SK-N-SH treated with all-trans-retinoic acid at 6 μM for 48 hours (cell line): ENCODE measurements at regions not wholly inside any gene's neighbourhood (a gene's known extent, or its start where the extent isn't known, plus 50 kb on each side); places are given as distances from the start of the nearest gene placed in this dataset.
A peak's percentile ranks its signal among the peaks of the same experiment; 100 is the strongest.

Experiments used
- ATAC-seq: fragments of 200-7000 bp; cut with Tn5 transposase; 3 replicates; pipeline ENCODE4 v1.9.1; 2020; ENCODE audit warnings: mild to moderate bottlenecking, moderate library complexity
- BACH2 ChIP-seq: fragments of 250-450 bp; sonication (Bioruptor Pico); IDR thresholded peaks from 2 replicates; pipeline ENCODE4 v1.9.0; 2021; ENCODE audit warnings: mild to moderate bottlenecking, borderline replicate concordance
- CSDC2 ChIP-seq: fragments of 250-450 bp; sonication (Bioruptor Pico); IDR thresholded peaks from 2 replicates; pipeline ENCODE4 v1.5.0; 2020; ENCODE audit warnings: mild to moderate bottlenecking, moderate library complexity
- GLIS3 ChIP-seq: fragments of 250-450 bp; sonication (Bioruptor Pico); IDR thresholded peaks from 2 replicates; pipeline ENCODE4 v1.5.0; 2020; ENCODE audit warnings: mild to moderate bottlenecking, moderate library complexity
- OSR1 ChIP-seq: fragments of 250-450 bp; sonication (Bioruptor Pico); IDR thresholded peaks from 2 replicates; pipeline ENCODE4 v1.8.0; 2022; ENCODE audit warnings: moderate library complexity, mild to moderate bottlenecking, inconsistent platforms
- PPARA ChIP-seq: fragments of 250-450 bp; sonication (Bioruptor Pico); IDR thresholded peaks from 2 replicates; pipeline ENCODE4 v1.5.0; 2020; ENCODE audit warnings: mild to moderate bottlenecking, borderline replicate concordance
- RARB ChIP-seq: fragments of 250-450 bp; sonication (Bioruptor Pico); IDR thresholded peaks from 2 replicates; pipeline ENCODE4 v1.8.0; 2021; ENCODE audit warnings: mild to moderate bottlenecking, moderate library complexity
- TCF4 ChIP-seq: fragments of 250-450 bp; sonication (Bioruptor Pico); IDR thresholded peaks from 2 replicates; pipeline ENCODE4 v1.8.0; 2021; ENCODE audit warnings: mild to moderate bottlenecking, moderate library complexity, borderline replicate concordance
- TOX ChIP-seq: fragments of 250-450 bp; sonication (Bioruptor Pico); IDR thresholded peaks from 2 replicates; pipeline ENCODE4 v1.8.0; 2021; ENCODE audit warnings: mild to moderate bottlenecking, moderate library complexity, borderline replicate concordance
- ZC3H10 ChIP-seq: fragments of 250-450 bp; sonication (Bioruptor Pico); IDR thresholded peaks from 2 replicates; pipeline ENCODE4 v1.5.1; 2021; ENCODE audit warnings: mild to moderate bottlenecking, moderate library complexity
- ZFP3 ChIP-seq: fragments of 250-450 bp; sonication (Bioruptor Pico); IDR thresholded peaks from 2 replicates; pipeline ENCODE4 v1.5.0; 2020; ENCODE audit warnings: mild to moderate bottlenecking, moderate library complexity
- ZNF565 ChIP-seq: fragments of 450-650 bp; formaldehyde crosslinking; conservative IDR thresholded peaks from 2 replicates; pipeline ENCODE4 v1.5.0; 2020; ENCODE audit warnings: low read depth, mild to moderate bottlenecking, moderate library complexity
- TF ChIP-seq, protein P1 (sequence below): fragments of 250-450 bp; sonication (Bioruptor Pico); IDR thresholded peaks from 2 replicates; pipeline ENCODE4 v1.8.0; 2021; ENCODE audit warnings: low read depth, mild to moderate bottlenecking, moderate library complexity, borderline replicate concordance
- TF ChIP-seq, protein P2 (sequence below): fragments of 250-450 bp; sonication (Bioruptor Pico); IDR thresholded peaks from 2 replicates; pipeline ENCODE4 v1.5.1; 2021; ENCODE audit warnings: mild to moderate bottlenecking, moderate library complexity
- TF ChIP-seq, protein P3 (sequence below): fragments of 250-450 bp; sonication (Bioruptor Pico); IDR thresholded peaks from 2 replicates; pipeline ENCODE4 v1.5.1; 2020; ENCODE audit warnings: low read depth, mild to moderate bottlenecking, moderate library complexity
- TF ChIP-seq, protein P4 (sequence below): fragments of 250-450 bp; sonication (Bioruptor Pico); IDR thresholded peaks from 2 replicates; pipeline ENCODE4 v1.8.0; 2020; ENCODE audit warnings: mild to moderate bottlenecking, moderate library complexity, borderline replicate concordance

DNA sequence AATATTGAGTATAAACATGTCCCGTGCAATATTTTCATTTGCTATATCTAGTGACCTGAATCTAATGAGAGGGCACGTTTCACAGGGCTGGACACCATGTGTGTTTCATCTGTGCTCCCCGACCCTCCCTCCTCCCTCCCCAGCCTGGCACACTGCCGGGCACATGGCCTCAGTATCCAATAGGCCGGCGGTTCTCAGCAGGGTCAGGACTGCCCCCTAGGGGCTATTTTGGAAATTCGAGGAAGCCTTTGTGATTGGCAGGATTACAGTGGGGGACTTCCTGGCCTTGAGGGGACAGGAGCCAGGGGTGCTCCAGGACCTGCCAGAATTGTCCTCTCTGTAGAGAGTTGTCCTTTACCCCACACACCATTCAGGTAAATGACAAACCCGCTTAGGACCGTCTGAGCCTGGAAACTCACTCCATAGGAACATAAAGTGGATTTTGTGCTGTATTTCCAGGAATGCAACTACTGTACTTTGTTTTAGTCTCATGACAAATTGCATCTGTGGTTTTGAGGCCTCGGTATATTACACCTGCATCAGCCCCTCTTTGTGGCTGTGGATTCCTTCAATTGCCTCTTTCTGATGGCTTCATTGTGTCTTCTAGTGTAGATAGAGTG, 109.5 kb upstream of the SIM2 start:
- no peak for TF ChIP-seq ZC3H10 (CRISPR knock-in tag)
- peak; percentile 86 for ATAC-seq

DNA sequence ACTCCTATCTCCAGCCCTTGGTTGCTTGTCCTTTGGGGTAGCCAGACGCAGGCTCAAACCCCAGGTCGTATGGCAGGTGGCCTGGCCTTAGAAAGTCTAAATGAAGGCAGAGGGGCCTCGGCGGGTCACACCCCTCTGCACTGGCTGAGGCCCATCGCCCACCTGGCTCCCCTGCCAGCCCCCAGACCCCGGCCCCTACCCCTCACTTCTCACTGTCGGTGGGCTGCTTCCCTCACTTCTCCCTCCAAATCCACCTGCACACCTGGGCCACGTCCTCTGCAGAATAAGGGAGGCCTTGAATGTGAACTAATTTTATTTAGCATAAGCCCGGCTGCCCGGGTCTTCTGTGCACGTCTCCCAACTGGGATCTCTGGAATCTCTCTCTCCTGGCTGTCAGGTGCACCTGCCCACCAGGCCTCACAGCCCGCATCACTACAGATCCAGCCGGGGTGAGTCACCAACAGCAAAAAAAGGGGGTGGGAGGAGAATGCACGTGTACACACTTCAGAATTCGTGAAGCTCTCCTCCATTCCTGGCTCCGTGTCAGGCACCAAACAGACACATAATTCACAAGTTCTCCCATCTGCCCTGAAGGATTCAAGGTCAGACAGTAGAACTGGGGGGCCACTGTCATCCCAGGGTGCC, 107.5 kb upstream of the SIM2 start:
- no peak for ATAC-seq
- TF ChIP-seq, protein P1, sequence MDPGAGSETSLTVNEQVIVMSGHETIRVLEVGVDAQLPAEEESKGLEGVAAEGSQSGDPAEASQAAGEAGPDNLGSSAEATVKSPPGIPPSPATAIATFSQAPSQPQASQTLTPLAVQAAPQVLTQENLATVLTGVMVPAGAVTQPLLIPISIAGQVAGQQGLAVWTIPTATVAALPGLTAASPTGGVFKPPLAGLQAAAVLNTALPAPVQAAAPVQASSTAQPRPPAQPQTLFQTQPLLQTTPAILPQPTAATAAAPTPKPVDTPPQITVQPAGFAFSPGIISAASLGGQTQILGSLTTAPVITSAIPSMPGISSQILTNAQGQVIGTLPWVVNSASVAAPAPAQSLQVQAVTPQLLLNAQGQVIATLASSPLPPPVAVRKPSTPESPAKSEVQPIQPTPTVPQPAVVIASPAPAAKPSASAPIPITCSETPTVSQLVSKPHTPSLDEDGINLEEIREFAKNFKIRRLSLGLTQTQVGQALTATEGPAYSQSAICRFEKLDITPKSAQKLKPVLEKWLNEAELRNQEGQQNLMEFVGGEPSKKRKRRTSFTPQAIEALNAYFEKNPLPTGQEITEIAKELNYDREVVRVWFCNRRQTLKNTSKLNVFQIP (CRISPR knock-in tag): no peak
- TF ChIP-seq, protein P2, sequence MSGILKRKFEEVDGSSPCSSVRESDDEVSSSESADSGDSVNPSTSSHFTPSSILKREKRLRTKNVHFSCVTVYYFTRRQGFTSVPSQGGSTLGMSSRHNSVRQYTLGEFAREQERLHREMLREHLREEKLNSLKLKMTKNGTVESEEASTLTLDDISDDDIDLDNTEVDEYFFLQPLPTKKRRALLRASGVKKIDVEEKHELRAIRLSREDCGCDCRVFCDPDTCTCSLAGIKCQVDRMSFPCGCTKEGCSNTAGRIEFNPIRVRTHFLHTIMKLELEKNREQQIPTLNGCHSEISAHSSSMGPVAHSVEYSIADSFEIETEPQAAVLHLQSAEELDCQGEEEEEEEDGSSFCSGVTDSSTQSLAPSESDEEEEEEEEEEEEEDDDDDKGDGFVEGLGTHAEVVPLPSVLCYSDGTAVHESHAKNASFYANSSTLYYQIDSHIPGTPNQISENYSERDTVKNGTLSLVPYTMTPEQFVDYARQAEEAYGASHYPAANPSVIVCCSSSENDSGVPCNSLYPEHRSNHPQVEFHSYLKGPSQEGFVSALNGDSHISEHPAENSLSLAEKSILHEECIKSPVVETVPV: no peak
- TF ChIP-seq TCF4 (CRISPR knock-in tag) (no peak), BACH2 (CRISPR knock-in tag) (no peak), RARB (no peak)

DNA sequence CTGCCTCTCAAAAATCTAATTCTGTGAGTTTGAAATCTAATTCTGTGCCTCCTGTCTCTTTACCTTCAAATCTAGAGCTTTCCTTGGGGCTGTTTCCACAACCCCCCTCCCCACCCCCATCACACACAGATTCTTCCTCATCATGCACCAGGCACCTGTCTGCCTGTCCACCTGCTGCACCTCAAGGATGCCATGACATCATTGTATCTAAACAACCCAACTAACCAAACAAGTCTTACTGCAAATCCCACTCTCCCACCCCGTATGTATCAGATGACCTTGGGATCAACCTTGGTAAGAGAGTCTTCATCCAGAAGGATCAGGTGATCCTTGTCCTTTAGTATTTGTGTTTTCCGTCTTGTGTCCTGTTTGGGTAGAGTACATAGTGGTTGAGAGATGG, 102.7 kb upstream of the SIM2 start:
- no peak for TF ChIP-seq BACH2 (CRISPR knock-in tag)
- TF ChIP-seq, protein P3, sequence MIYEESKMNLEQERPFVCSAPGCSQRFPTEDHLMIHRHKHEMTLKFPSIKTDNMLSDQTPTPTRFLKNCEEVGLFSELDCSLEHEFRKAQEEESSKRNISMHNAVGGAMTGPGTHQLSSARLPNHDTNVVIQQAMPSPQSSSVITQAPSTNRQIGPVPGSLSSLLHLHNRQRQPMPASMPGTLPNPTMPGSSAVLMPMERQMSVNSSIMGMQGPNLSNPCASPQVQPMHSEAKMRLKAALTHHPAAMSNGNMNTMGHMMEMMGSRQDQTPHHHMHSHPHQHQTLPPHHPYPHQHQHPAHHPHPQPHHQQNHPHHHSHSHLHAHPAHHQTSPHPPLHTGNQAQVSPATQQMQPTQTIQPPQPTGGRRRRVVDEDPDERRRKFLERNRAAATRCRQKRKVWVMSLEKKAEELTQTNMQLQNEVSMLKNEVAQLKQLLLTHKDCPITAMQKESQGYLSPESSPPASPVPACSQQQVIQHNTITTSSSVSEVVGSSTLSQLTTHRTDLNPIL: no peak
- TF ChIP-seq, all 23 proteins: peak for 0
- no peak for ATAC-seq

DNA sequence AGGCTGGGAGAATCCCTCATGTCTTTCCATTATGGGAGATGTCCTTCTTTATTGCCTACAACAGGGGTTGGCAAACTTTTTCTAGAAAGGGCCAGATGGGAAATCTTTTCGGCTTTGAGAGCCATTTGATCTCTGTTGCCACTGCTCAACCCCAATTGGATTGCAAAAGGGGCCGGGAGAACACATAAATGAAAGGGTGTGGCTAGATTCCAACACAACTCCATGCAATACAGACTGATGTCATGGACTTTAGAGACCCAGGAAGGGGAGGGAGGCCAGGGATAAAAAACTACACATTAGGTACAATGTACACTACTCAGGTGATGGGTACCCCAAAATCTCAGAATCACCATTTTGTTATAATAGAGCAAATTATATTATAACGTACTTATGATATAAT, 97.6 kb upstream of the SIM2 start:
- ATAC-seq: no peak
- TF ChIP-seq, protein P3: no peak
- TF ChIP-seq ZFP3 (CRISPR knock-in tag): no peak
- TF ChIP-seq RARB: no peak
- TF ChIP-seq PPARA: no peak
- TF ChIP-seq ZNF565 (CRISPR knock-in tag): no peak
- TF ChIP-seq TOX (CRISPR knock-in tag): no peak
- TF ChIP-seq ZC3H10 (CRISPR knock-in tag): no peak
- TF ChIP-seq, protein P2: no peak

DNA sequence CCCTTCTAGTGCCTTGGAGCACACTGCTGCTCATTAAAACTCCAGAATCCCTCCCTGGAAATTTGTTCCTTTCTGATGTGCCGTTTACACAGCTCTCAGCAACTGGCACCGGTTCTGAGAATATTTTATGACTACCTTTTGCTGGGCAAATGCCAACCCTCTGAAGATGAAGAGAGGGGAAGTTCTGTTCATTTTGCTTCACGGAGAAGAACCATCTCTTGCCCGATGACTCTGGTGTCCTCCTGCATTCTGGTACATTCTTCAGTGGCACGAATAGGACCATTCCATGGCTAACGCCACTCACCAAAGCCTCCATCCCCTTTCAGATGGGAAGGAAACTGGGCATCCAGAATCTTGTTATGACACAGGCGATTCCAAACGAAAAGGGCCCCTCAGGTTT, 96.2 kb upstream of the SIM2 start:
- TF ChIP-seq GLIS3 (CRISPR knock-in tag) (no peak), OSR1 (CRISPR knock-in tag) (no peak), BACH2 (CRISPR knock-in tag) (no peak), CSDC2 (CRISPR knock-in tag) (no peak)
- TF ChIP-seq, protein P4, sequence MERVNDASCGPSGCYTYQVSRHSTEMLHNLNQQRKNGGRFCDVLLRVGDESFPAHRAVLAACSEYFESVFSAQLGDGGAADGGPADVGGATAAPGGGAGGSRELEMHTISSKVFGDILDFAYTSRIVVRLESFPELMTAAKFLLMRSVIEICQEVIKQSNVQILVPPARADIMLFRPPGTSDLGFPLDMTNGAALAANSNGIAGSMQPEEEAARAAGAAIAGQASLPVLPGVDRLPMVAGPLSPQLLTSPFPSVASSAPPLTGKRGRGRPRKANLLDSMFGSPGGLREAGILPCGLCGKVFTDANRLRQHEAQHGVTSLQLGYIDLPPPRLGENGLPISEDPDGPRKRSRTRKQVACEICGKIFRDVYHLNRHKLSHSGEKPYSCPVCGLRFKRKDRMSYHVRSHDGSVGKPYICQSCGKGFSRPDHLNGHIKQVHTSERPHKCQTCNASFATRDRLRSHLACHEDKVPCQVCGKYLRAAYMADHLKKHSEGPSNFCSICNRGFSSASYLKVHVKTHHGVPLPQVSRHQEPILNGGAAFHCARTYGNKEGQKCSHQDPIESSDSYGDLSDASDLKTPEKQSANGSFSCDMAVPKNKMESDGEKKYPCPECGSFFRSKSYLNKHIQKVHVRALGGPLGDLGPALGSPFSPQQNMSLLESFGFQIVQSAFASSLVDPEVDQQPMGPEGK: no peak
- ATAC-seq: no peak
